SU-DHL-6 (cell line): ENCODE measurements at regions not wholly inside any gene's neighbourhood (a gene's known extent, or its start where the extent isn't known, plus 50 kb on each side); places are given as distances from the start of the nearest gene placed in this dataset.
"Not testable (repeated sequence)": the region's sequence is repeated elsewhere in the genome, so short reads cannot be mapped to it uniquely, and the experiment has no call there.

ENCODE experiments used
- H2AFZ ChIP-seq: fragments of 200-600 bp; sonication (generic); 2 replicates; pipeline ENCODE4 v1.6.1; 2014; ENCODE audit warnings: low read depth, mild to moderate bottlenecking, moderate library complexity, mixed read lengths, antibody characterized with exemption, low read length; ENCODE audit not compliant: severe bottlenecking
- H3F3A ChIP-seq: fragments of 200-600 bp; shearing (Covaris generic); 2 replicates; pipeline ENCODE4 v1.6.0; 2016; ENCODE audit warnings: antibody characterized with exemption, mild to moderate bottlenecking; ENCODE audit not compliant: insufficient read depth
- H3K27ac ChIP-seq: fragments of 200-600 bp; sonication (generic); 2 replicates; pipeline ENCODE4 v1.5.1; 2016; ENCODE audit warnings: low read depth, mild to moderate bottlenecking, low read length, moderate library complexity, mixed read lengths
- H3K27me3 ChIP-seq: fragments of 200-600 bp; sonication (generic), shearing (Covaris generic); 2 replicates; pipeline ENCODE4 v1.6.0; 2014; ENCODE audit warnings: mild to moderate bottlenecking, low read length
- H3K36me3 ChIP-seq: fragments of 200-600 bp; sonication (generic); 2 replicates; pipeline ENCODE4 v1.6.1; 2014; ENCODE audit warnings: mild to moderate bottlenecking, low read length, mixed read lengths
- H3K4me2 ChIP-seq: fragments of 300-600, 200-600 bp; shearing (Covaris generic), sonication (generic); 2 replicates; pipeline ENCODE4 v1.6.0; 2014; ENCODE audit warnings: low read length, low read depth, mild to moderate bottlenecking; ENCODE audit not compliant: poor library complexity, severe bottlenecking
- H3K4me3 ChIP-seq: fragments of 200-600 bp; sonication (generic); 2 replicates; pipeline ENCODE4 v1.5.1; 2014; ENCODE audit warnings: antibody characterized with exemption, low read length, mild to moderate bottlenecking, mixed read lengths; ENCODE audit not compliant: insufficient read depth, poor library complexity, severe bottlenecking
- H3K79me2 ChIP-seq: fragments of 200-600 bp; sonication (generic); 2 replicates; pipeline ENCODE4 v1.6.1; 2014; ENCODE audit warnings: mild to moderate bottlenecking, low read length, moderate library complexity; ENCODE audit not compliant: insufficient read depth
- H3K9ac ChIP-seq: fragments of 200-600 bp; sonication (generic); 2 replicates; pipeline ENCODE4 v1.7.0; 2014; ENCODE audit warnings: mild to moderate bottlenecking, low read length
- H3K9me2 ChIP-seq: fragments of 200-600 bp; sonication (generic); replicated peaks from 2 replicates; pipeline ENCODE4 v1.6.1; 2014; ENCODE audit warnings: low read length; ENCODE audit not compliant: insufficient read depth
- H3K9me3 ChIP-seq: fragments of 200-600 bp; sonication (generic); 2 replicates; pipeline ENCODE4 v1.6.1; 2014; ENCODE audit warnings: low read length, mixed read lengths; ENCODE audit not compliant: insufficient read depth
- H4K20me1 ChIP-seq: fragments of 200-600 bp; sonication (generic); 2 replicates; pipeline ENCODE4 v1.6.1; 2014; ENCODE audit warnings: low read depth, mild to moderate bottlenecking, antibody characterized with exemption, low read length, moderate library complexity, mixed read lengths
- EZH2phosphoT487 ChIP-seq: fragments of 200-600 bp; sonication (generic), shearing (Covaris generic); conservative IDR thresholded peaks from 2 replicates; pipeline ENCODE4 v1.6.1; 2018; ENCODE audit warnings: mild to moderate bottlenecking, antibody characterized with exemption, low read length, moderate library complexity, mixed read lengths
- TF ChIP-seq, protein P1 (sequence below): fragments of 200-600 bp; sonication (generic); IDR thresholded peaks from one replicate; pipeline ENCODE4 v1.5.1; 2017; ENCODE audit warnings: antibody characterized with exemption, mild to moderate bottlenecking, low read length, moderate library complexity; ENCODE audit not compliant: insufficient read depth, poor library complexity, severe bottlenecking

GRCh38 chr18:70390371-70391090 is 101.7 kb downstream of the SOCS6 start:
- no peak overlapping the region for H3K27ac ChIP-seq
- H3K36me3 ChIP-seq, result no peaks in the 10 kb centered on the region
- H3K4me2 ChIP-seq, result no peak overlapping the region
- no peaks in the 10 kb centered on the region for H3K79me2 ChIP-seq
- H3K9me2 ChIP-seq, result no peaks in the 10 kb centered on the region; the same call in 1 of the 2 replicates
- no peak overlapping the region for H3K4me3 ChIP-seq
- no peak overlapping the region for H3K9ac ChIP-seq
- no peaks in the 10 kb centered on the region for H3K9me3 ChIP-seq
- H3K27me3 ChIP-seq, result no peaks in the 10 kb centered on the region
- no peaks in the 10 kb centered on the region for H3F3A ChIP-seq
- H4K20me1 ChIP-seq, result no peaks in the 10 kb centered on the region
- no peak overlapping the region for H2AFZ ChIP-seq
- TF ChIP-seq, protein P1, sequence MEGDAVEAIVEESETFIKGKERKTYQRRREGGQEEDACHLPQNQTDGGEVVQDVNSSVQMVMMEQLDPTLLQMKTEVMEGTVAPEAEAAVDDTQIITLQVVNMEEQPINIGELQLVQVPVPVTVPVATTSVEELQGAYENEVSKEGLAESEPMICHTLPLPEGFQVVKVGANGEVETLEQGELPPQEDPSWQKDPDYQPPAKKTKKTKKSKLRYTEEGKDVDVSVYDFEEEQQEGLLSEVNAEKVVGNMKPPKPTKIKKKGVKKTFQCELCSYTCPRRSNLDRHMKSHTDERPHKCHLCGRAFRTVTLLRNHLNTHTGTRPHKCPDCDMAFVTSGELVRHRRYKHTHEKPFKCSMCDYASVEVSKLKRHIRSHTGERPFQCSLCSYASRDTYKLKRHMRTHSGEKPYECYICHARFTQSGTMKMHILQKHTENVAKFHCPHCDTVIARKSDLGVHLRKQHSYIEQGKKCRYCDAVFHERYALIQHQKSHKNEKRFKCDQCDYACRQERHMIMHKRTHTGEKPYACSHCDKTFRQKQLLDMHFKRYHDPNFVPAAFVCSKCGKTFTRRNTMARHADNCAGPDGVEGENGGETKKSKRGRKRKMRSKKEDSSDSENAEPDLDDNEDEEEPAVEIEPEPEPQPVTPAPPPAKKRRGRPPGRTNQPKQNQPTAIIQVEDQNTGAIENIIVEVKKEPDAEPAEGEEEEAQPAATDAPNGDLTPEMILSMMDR, result no peak
- no peak for TF ChIP-seq EZH2phosphoT487

DNA sequence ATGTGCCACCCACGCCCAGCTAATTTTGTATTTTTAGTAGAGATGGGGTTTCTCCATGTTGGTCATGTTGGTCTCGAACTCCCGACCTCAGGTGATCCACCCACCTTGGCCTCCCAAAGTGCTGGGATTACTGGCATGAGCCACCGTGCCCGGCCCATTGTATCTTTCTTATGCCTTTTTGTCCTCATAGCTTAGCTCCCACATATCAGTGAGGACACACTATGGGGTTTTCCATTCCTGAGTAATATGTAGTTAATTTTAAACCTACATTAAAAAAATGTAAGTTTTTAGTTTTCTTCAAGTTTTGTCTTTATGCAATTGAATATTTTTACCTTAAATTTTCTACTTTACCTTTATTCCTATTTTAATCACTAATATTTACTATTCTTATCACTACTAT is 100.2 kb downstream of the SOCS6 start:
- H3K36me3 ChIP-seq, H3K4me2 ChIP-seq, H3K27ac ChIP-seq, H3K9me3 ChIP-seq, H3K9ac ChIP-seq, H3K9me2 ChIP-seq, H3K79me2 ChIP-seq, H3K4me3 ChIP-seq, H3K27me3 ChIP-seq, H3F3A ChIP-seq, H2AFZ ChIP-seq, H4K20me1 ChIP-seq: not testable (repeated sequence)

DNA sequence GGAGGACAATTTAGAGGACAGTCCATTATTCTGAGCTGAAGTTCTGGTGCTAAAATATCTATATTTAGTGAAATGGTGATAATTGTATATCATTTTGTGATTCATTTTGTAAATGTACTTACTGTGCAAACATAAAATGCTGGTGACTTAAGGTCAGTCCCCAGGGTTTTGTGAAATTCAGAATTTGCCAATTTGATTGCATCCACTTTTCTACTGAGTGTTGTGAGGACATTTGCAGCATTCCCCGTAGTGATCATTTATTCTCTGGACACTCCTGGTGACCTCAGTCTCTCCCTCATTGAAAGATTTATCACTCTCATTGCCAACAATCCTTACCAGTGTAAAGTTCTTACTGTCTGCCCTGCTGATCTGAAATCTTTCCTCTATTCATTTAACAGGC is 98.2 kb downstream of the SOCS6 start:
- Histone ChIP-seq H3K36me3 (no peaks in the 10 kb centered on the region), H3F3A (no peaks in the 10 kb centered on the region), H3K9me2 (no peaks in the 10 kb centered on the region), H2AFZ (no peak overlapping the region), H3K9ac (no peak overlapping the region), H3K27me3 (no peaks in the 10 kb centered on the region), H3K4me2 (no peak overlapping the region), H3K4me3 (no peak overlapping the region), H3K79me2 (no peaks in the 10 kb centered on the region), H3K9me3 (no peaks in the 10 kb centered on the region), H3K27ac (no peak overlapping the region), H4K20me1 (no peaks in the 10 kb centered on the region)
- TF ChIP-seq EZH2phosphoT487, result no peak
- TF ChIP-seq, protein P1, result no peak

DNA sequence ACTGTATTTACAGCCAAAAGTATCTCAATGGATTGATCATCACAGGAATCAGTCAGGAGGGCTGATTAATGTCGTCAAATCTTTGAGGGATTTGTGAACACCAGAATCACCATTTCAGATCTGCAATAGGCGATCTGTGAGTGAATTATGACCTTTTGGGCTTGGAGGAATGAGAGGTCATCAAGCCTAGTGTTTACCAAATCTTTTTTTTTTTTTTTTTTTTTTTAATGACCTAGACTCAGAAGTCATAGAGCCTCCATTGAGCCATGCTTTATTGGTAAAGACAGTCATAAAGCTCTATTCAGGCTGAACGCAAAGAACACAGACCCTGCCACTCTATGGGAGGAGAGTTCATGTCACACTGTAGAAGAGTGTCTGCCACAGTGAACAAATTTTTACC is 97.7 kb downstream of the SOCS6 start:
- H3K27ac ChIP-seq, result no peak overlapping the region
- H2AFZ ChIP-seq, result no peak overlapping the region
- no peak overlapping the region for H3K4me2 ChIP-seq
- TF ChIP-seq, protein P1, result no peak
- no peak for TF ChIP-seq EZH2phosphoT487
- no peaks in the 10 kb centered on the region for H3F3A ChIP-seq
- no peaks in the 10 kb centered on the region for H3K27me3 ChIP-seq
- no peaks in the 10 kb centered on the region for H3K9me3 ChIP-seq
- no peaks in the 10 kb centered on the region for H4K20me1 ChIP-seq
- no peaks in the 10 kb centered on the region for H3K79me2 ChIP-seq
- no peak overlapping the region for H3K9ac ChIP-seq
- H3K4me3 ChIP-seq, result no peak overlapping the region
- no peaks in the 10 kb centered on the region for H3K9me2 ChIP-seq
- H3K36me3 ChIP-seq, result no peaks in the 10 kb centered on the region
